ENCODE measurements at regions not wholly inside any gene's neighbourhood (a gene's known extent, or its start where the extent isn't known, plus 50 kb on each side); places are given as distances from the start of the nearest gene placed in this dataset.

- TF ChIP-seq CTCF (IDR thresholded peaks at IDR 0.05; ENCODE audit: insufficient read depth, low read length) (no peak), GABPA (IDR thresholded peaks at IDR 0.05; ENCODE audit: low read depth) (no peak)
Observed at GRCh38 chr1:186765446-186765845, 63.3 kb upstream of the PLA2G4A start.

Data from HL-60 (cell line).